HFF-Myc (cell line): ENCODE measurements at regions not wholly inside any gene's neighbourhood (a gene's known extent, or its start where the extent isn't known, plus 50 kb on each side); places are given as distances from the start of the nearest gene placed in this dataset.
"Not testable (repeated sequence)": the region's sequence is repeated elsewhere in the genome, so short reads cannot be mapped to it uniquely, and the experiment has no call there.

Experiments
- DNase-seq: peaks from one replicate; pipeline ENCODE4 v3.0.0-alpha.2; 2011; ENCODE audit warnings: low read depth; ENCODE audit errors: extremely low read depth
- H3K4me3 ChIP-seq: replicated peaks from 2 replicates; pipeline ENCODE4 v1.5.1; 2011; ENCODE audit warnings: low read depth, mild to moderate bottlenecking, control low read depth, low read length
- TF ChIP-seq, protein P1 (sequence below): IDR thresholded peaks from 2 replicates; pipeline ENCODE4 v1.5.1; 2012; ENCODE audit warnings: mild to moderate bottlenecking, low read depth, low read length, control low read depth; ENCODE audit errors: missing control alignments

DNA sequence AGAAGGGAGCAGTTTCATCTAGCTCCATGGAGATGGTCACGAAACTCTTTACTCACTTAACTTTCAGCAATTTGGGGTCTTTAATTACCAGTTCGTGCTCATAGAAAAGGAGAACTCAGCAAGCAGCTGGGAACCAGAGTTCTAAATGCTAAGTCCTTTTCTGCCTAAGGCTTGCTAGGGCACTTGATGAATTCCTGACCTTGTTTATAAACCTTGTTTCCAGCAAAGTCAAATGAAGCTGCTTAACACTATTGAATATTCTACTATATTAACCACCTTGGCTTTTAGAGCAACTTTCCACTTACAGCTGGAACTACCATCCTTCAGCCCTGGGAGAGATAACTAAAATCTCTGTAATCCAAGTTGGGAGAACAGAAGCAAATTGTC, 79.5 kb upstream of the TSC22D2 start:
- TF ChIP-seq, protein P1, sequence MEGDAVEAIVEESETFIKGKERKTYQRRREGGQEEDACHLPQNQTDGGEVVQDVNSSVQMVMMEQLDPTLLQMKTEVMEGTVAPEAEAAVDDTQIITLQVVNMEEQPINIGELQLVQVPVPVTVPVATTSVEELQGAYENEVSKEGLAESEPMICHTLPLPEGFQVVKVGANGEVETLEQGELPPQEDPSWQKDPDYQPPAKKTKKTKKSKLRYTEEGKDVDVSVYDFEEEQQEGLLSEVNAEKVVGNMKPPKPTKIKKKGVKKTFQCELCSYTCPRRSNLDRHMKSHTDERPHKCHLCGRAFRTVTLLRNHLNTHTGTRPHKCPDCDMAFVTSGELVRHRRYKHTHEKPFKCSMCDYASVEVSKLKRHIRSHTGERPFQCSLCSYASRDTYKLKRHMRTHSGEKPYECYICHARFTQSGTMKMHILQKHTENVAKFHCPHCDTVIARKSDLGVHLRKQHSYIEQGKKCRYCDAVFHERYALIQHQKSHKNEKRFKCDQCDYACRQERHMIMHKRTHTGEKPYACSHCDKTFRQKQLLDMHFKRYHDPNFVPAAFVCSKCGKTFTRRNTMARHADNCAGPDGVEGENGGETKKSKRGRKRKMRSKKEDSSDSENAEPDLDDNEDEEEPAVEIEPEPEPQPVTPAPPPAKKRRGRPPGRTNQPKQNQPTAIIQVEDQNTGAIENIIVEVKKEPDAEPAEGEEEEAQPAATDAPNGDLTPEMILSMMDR = no peak
- no peak overlapping the region for H3K4me3 ChIP-seq
- DNase-seq = no peak

DNA sequence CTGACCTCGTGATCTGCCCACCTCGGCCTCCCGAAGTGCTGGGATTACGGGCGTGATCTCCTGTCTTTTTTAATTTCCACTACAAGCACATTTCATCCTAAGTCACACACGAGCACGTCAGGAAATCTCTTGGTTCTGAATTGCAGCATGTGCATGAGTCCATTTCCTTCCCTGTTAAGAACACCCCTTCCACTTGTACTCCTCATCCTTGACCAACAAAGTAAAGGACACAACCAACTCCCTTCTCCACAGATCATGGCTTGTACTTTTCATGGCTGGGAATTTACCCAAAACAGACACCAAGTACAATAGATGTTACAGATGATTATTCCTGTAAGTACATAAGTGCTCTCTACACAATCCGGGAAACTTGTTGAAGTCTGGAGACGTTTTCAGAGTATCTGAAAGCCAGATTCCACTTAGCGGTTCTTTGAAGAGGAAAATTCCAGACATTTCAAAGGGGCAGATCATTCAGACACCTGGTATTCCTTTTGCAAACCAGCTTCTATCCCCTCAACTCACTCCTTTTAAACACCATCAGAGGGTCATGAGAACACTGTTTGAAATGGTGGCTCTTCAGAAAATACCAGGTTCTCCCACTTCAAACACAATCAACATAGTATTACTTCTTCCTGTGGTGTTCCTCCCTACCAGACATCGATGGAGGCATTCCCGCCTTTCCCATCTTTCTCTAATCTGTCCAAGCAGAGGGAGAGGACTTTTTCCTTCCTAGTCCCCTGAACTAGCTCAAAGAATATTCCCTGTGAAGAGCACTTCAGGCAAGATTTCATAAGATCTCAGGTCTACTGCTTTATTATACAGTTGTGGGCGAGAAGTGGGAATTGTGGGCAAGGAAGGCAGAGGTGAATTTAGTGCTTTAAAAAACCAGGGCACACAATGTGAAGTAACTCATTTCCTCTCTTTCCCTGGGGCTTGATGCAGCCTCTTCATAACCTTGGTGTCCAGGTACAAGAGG, 80.1 kb upstream of the TSC22D2 start:
- TF ChIP-seq, protein P1 = no peak
- H3K4me3 ChIP-seq = no peak overlapping the region
- DNase-seq = no peak

DNA sequence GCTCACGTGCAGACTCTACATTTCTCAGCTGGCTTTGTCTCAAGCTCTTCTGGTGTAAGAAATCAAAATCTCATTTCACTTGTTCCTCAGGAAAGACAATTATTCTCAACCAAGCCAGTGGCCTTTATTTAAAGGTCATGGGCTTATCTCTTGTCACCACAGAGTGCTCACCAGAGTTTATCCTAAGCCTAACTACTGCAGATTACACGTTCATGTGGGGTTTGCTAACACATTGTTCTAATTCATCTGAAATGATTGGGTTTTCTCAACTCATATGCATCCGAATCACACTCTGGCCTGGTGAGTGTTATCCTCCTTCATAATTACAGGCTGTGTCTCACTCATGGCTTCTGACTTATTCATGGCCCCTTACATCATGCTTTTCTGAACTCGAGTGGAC, 83.3 kb upstream of the TSC22D2 start:
- DNase-seq = no peak
- TF ChIP-seq, protein P1 = no peak
- no peak overlapping the region for H3K4me3 ChIP-seq

DNA sequence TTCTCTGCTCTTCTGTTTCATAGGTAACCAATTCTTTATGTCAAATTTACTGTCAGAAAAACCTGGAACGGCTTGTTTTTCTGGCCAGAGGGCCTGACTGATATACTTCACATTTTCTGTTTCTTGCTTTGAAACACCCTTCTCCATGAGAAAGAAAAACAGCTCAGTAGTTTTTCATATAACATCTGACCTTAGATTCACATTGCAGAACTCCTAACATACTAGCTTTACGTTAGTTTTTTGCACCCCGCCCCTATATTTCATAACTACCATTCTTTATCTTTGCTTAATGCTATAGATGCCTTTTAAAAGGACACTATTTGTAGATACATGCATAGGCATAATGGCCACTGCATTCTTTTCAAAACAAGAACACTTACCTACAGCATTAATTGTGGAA, 83.9 kb upstream of the TSC22D2 start:
- TF ChIP-seq, protein P1 = no peak
- DNase-seq = no peak
- no peak overlapping the region for H3K4me3 ChIP-seq

DNA sequence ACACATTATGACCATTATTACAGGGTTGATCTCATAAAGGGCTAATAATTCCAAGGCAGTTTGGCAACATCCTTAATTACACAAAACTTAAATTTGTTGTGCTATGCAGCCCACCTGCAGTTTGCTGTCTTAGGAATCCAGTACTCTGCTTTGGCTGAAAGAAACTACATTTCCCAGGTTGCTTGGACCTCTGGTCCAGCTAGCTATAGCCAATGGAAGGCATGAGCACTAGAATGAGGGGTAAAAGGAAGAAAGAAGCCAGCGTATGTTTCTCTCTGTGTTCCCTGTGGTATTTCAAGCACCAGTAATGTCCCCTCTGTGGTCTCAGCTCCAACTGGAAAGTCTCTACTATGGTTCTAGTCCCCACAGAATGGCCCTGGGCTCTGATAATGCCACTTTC, 84.3 kb upstream of the TSC22D2 start:
- TF ChIP-seq, protein P1 = no peak
- DNase-seq = no peak
- no peak overlapping the region for H3K4me3 ChIP-seq

DNA sequence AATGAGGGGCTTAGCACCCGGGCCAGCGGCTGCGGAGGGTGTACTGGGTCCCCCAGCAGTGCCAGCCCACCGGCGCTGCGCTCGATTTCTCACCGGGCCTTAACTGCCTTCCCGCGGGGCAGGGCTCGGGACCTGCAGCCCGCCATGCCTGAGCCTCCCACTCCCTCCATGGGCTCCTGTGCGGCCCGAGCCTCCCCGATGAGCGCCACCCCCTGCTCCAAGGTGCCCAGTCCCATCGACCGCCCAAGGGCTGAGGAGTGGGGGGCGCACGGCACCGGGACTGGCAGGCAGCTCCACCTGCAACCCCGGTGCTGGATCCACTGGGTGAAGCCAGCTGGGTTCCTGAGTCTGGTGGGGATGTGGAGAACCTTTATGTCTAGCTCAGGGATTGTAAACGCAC, 85.0 kb upstream of the TSC22D2 start:
- H3K4me3 ChIP-seq, DNase-seq: not testable (repeated sequence)

DNA sequence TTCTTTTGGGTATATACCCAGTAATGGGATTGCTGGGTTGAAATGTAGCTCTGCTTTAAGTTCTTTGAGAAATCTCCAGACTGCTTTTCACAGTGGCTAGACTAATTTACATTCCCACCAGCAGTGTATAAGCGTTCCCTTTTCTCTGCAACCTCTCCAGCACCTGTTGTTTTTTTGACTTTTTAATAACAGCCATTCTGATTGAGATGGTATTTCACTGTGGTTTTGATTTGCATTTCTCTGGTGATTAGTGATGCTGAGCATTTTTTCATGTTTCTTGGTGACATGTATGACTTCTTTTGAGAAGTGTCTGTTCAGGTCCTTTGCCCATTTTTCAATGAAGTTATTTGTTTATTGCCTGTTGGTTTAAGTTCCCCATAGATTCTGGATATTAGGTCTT, 87.1 kb upstream of the TSC22D2 start:
- H3K4me3 ChIP-seq, DNase-seq: not testable (repeated sequence)

DNA sequence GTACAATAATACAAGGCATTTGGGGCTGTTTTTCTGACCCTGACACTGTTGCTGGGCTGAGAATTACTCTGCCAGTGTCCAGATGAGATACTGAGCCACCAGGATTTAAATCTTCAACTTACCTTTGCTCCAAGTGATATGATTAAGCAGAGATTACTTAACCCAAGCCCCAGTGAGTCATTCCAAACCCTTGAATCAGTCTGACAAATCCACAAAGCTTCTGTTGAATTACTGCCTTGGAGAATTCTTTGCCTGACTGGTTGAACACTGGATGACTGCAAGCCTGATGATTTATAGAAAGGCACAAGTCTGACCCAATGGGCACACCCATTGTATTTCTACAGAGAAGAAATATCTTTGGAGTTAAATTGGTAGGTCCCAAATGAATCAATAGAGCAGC, 88.2 kb upstream of the TSC22D2 start:
- TF ChIP-seq, protein P1 = no peak
- DNase-seq = peak; percentile 76
- no peak overlapping the region for H3K4me3 ChIP-seq
